ENCODE measurements at regions not wholly inside any gene's neighbourhood (a gene's known extent, or its start where the extent isn't known, plus 50 kb on each side); places are given as distances from the start of the nearest gene placed in this dataset.

- DNase-seq = no peak
- Histone ChIP-seq H3K9me3 (no peaks in the 10 kb centered on the region), H3K36me3 (no peaks in the 10 kb centered on the region), H3K27ac (no peak overlapping the region), H3K4me3 (no peak overlapping the region), H3K4me1 (no peaks in the 10 kb centered on the region), H3K27me3 (no peaks in the 10 kb centered on the region)
- intact Hi-C loops (cut with DNase I; ENCODE audit: low total_unique reads) = no loop called here
- TF ChIP-seq POLR2A (IDR thresholded peaks at IDR 0.05) (no peak), CTCF (IDR thresholded peaks at IDR 0.05) (no peak)
Observed at GRCh38 chr10:81674941-81675340, 200.1 kb upstream of the NRG3 start.

DNA sequence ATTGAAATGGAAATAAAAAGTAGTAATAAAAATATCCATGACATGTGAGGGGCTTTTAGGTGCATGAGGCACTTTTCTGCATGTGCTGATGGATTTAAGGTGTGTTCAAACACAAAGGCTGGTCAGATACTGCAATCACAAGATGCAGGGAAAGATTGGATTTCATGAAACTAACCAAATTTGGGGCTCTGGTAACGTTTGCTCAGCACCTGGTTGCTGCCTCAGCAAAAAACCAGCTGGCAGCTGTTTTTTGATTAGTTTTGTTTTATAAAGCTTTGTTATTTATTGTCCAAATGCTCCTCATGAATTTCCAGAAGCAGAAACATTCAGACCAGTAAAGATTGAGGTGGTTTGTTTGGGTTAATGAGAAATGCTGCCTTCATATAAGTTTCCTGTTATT, 195.7 kb upstream of the NRG3 start:
- intact Hi-C loops (cut with DNase I; ENCODE audit: low total_unique reads) = no loop called here

DNA sequence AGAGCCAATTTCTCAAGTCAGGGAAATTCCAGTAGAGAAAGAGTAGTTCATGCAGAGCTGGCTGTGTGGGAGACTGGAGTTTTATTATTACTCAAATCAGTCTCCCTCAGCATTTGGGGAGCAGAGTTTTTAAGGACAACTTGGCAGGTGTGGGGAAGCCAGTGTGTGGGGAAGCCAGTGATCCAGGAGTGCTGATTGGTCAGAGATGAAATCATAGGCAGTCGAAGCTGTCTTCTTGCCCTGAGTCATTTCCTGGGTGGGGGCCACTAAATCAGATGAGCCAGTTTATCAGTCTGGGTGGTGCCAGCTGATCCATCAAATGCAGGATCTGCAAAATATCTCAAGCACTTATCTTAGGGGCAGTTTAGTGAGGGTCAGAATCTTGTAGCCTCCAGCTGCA, 194.6 kb upstream of the NRG3 start:
- H3K36me3 ChIP-seq = no peaks in the 10 kb centered on the region
- no peak for DNase-seq
- no peaks in the 10 kb centered on the region for H3K9me3 ChIP-seq
- H3K4me1 ChIP-seq = no peaks in the 10 kb centered on the region
- no peaks in the 10 kb centered on the region for H3K27me3 ChIP-seq
- no peak for TF ChIP-seq CTCF (IDR thresholded peaks at IDR 0.05)
- no peak for TF ChIP-seq POLR2A (IDR thresholded peaks at IDR 0.05)
- no peak overlapping the region for H3K4me3 ChIP-seq
- intact Hi-C loops (cut with DNase I; ENCODE audit: low total_unique reads) = no loop called here
- H3K27ac ChIP-seq = no peak overlapping the region

More for the DNA sequence above, 195.7 kb upstream of the NRG3 start:
- no peaks in the 10 kb centered on the region for H3K27me3 ChIP-seq
- H3K4me1 ChIP-seq = no peaks in the 10 kb centered on the region
- H3K4me3 ChIP-seq = no peak overlapping the region
- no peaks in the 10 kb centered on the region for H3K9me3 ChIP-seq
- no peak for DNase-seq
- TF ChIP-seq CTCF (IDR thresholded peaks at IDR 0.05) (no peak), POLR2A (IDR thresholded peaks at IDR 0.05) (no peak)
- H3K27ac ChIP-seq = no peak overlapping the region
- H3K36me3 ChIP-seq = no peaks in the 10 kb centered on the region

GRCh38 chr10:81688459-81688858, 186.5 kb upstream of the NRG3 start:
- Histone ChIP-seq H3K9me3 (no peaks in the 10 kb centered on the region), H3K4me3 (no peak overlapping the region), H3K4me1 (no peaks in the 10 kb centered on the region), H3K27ac (no peak overlapping the region), H3K36me3 (no peaks in the 10 kb centered on the region), H3K27me3 (no peaks in the 10 kb centered on the region)
- no peak for DNase-seq
- no peak for TF ChIP-seq POLR2A (IDR thresholded peaks at IDR 0.05)
- intact Hi-C loops (cut with DNase I; ENCODE audit: low total_unique reads) = no loop called here

- H3K9me3 ChIP-seq = no peaks in the 10 kb centered on the region
- no peaks in the 10 kb centered on the region for H3K36me3 ChIP-seq
- no peak for DNase-seq
- intact Hi-C loops (cut with DNase I; ENCODE audit: low total_unique reads) = no loop called here
- no peak overlapping the region for H3K4me3 ChIP-seq
- H3K27ac ChIP-seq = no peak overlapping the region
- no peaks in the 10 kb centered on the region for H3K4me1 ChIP-seq
- TF ChIP-seq CTCF (IDR thresholded peaks at IDR 0.05) (no peak), POLR2A (IDR thresholded peaks at IDR 0.05) (no peak)
- no peaks in the 10 kb centered on the region for H3K27me3 ChIP-seq
Observed at GRCh38 chr10:81696609-81697388, 178.2 kb upstream of the NRG3 start.

All from uterus (tissue), 3 donors.